ENCODE measurements at regions not wholly inside any gene's neighbourhood (a gene's known extent, or its start where the extent isn't known, plus 50 kb on each side); places are given as distances from the start of the nearest gene placed in this dataset.

- Histone ChIP-seq H3K4me1 (ENCODE audit: insufficient read depth) (no peaks in the 10 kb centered on the region), H3K9me3 (no peaks in the 10 kb centered on the region), H3K27me3 (no peaks in the 10 kb centered on the region), H3K4me3 (no peak overlapping the region), H3K36me3 (no peaks in the 10 kb centered on the region), H3K27ac (no peak overlapping the region)
- TF ChIP-seq EP300 (IDR thresholded peaks at IDR 0.05) (no peak), POLR2A (IDR thresholded peaks at IDR 0.05) (no peak), CTCF (IDR thresholded peaks at IDR 0.05) (no peak)
- intact Hi-C loops (cut with DNase I) = no loop called here
- WGBS, 3 donors = 58 to 81% (median 71%) methylated on average over 1 of the region's 1 CpG
- no peak for DNase-seq
Measured at GRCh38 chr20:55456316-55456940, 548.9 kb downstream of the CBLN4 start.

- H3K9me3 ChIP-seq = no peaks in the 10 kb centered on the region
- no peaks in the 10 kb centered on the region for H3K27me3 ChIP-seq
- H3K4me3 ChIP-seq = no peak overlapping the region
- DNase-seq = no peak
- no peak for TF ChIP-seq POLR2A (IDR thresholded peaks at IDR 0.05)
- TF ChIP-seq CTCF (IDR thresholded peaks at IDR 0.05) = no peak
- TF ChIP-seq EP300 (IDR thresholded peaks at IDR 0.05) = no peak
- no peak overlapping the region for H3K27ac ChIP-seq
- H3K36me3 ChIP-seq = no peaks in the 10 kb centered on the region
- 66 to 88% (median 84%) methylated on average over 1 of the region's 1 CpG for whole genome bisulfite sequencing, 3 donors
- H3K4me1 ChIP-seq (ENCODE audit: insufficient read depth) = no peaks in the 10 kb centered on the region
- intact Hi-C loops (cut with DNase I) = no loop called here
Measured at GRCh38 chr20:55449091-55449490, 556.2 kb downstream of the CBLN4 start.

GRCh38 chr20:55446301-55446700 lies 559.0 kb downstream of the CBLN4 start:
- Histone ChIP-seq H3K36me3 (no peaks in the 10 kb centered on the region), H3K4me3 (no peak overlapping the region), H3K4me1 (ENCODE audit: insufficient read depth) (no peaks in the 10 kb centered on the region), H3K27me3 (no peaks in the 10 kb centered on the region), H3K27ac (no peak overlapping the region), H3K9me3 (no peaks in the 10 kb centered on the region)
- TF ChIP-seq POLR2A (IDR thresholded peaks at IDR 0.05) (no peak), CTCF (IDR thresholded peaks at IDR 0.05) (no peak), EP300 (IDR thresholded peaks at IDR 0.05) (no peak)
- whole genome bisulfite sequencing, 3 donors = 76 to 79% (median 77%) methylated on average over 6 of the region's 6 CpGs
- intact Hi-C loops (cut with DNase I) = no loop called here
- DNase-seq = no peak

- no peak for DNase-seq
- WGBS, 3 donors = 62 to 69% (median 66%) methylated on average over 2 of the region's 2 CpGs
- Histone ChIP-seq H3K36me3 (no peaks in the 10 kb centered on the region), H3K4me3 (no peak overlapping the region), H3K4me1 (ENCODE audit: insufficient read depth) (no peaks in the 10 kb centered on the region), H3K9me3 (no peaks in the 10 kb centered on the region), H3K27me3 (no peaks in the 10 kb centered on the region), H3K27ac (no peak overlapping the region)
- intact Hi-C loops (cut with DNase I) = no loop called here
- TF ChIP-seq CTCF (IDR thresholded peaks at IDR 0.05) = no peak
- TF ChIP-seq POLR2A (IDR thresholded peaks at IDR 0.05) = no peak
- TF ChIP-seq EP300 (IDR thresholded peaks at IDR 0.05) = no peak
Measured at GRCh38 chr20:55439070-55439469, 566.2 kb downstream of the CBLN4 start.
